Caco-2 (cell line): ENCODE measurements at regions not wholly inside any gene's neighbourhood (a gene's known extent, or its start where the extent isn't known, plus 50 kb on each side); places are given as distances from the start of the nearest gene placed in this dataset.

ENCODE experiments used
- BruUV-seq: library from RNA; stranded (reverse); fragments of 400-500 nt; replicated peaks from 2 replicates; lab custom pipeline; 2021; lab: Mats Ljungman, UMichigan
- CTCF ChIA-PET: fragments of 300-600 bp; sonication (Branson Sonifier 250); formaldehyde crosslinking; loops from one replicate; lab custom pipeline; 2022; ENCODE audit warnings: antibody characterized with exemption; lab: Charles Lee
- POLR2A ChIA-PET: fragments of 300-600 bp; sonication (Branson Sonifier 250); formaldehyde crosslinking; loops from one replicate; lab custom pipeline; 2022; ENCODE audit warnings: antibody characterized with exemption; lab: Charles Lee
- DNase-seq, 2 experiments: peaks; one replicate each; pipeline versions ENCODE4 v3.0.0 to v3.0.0-alpha.2; 2020 to 2022
- H3K27me3 ChIP-seq: replicated peaks from 2 replicates; pipeline ENCODE4 v1.6.0; 2011; ENCODE audit warnings: low read length; ENCODE audit not compliant: control insufficient read depth, insufficient read depth
- H3K36me3 ChIP-seq: 2 replicates; pipeline ENCODE4 v1.5.1; 2011; ENCODE audit warnings: low read length; ENCODE audit not compliant: control insufficient read depth, insufficient read depth
- H3K4me1 ChIP-seq: fragments of 250-450 bp; sonication (Bioruptor Pico); 2 replicates; pipeline ENCODE4 v1.5.1; 2020; ENCODE audit warnings: mild to moderate bottlenecking
- H3K4me3 ChIP-seq: 2 replicates; pipeline ENCODE4 v1.5.1; 2011; ENCODE audit warnings: low read depth, mild to moderate bottlenecking, control low read depth, low read length
- H3K9me3 ChIP-seq: fragments of 250-450 bp; sonication (Bioruptor Pico); 2 replicates; pipeline ENCODE4 v1.5.1; 2020; ENCODE audit warnings: mild to moderate bottlenecking, moderate library complexity
- H3K27ac Mint-ChIP-seq: one replicate; pipeline ENCODE4 v1.8.0; 2022; ENCODE audit warnings: mixed read lengths; ENCODE audit not compliant: unreplicated experiment
- H3K27me3 Mint-ChIP-seq: one replicate; pipeline ENCODE4 v1.8.0; 2022; ENCODE audit warnings: mixed read lengths; ENCODE audit not compliant: insufficient read depth, unreplicated experiment
- H3K36me3 Mint-ChIP-seq: one replicate; pipeline ENCODE4 v1.8.0; 2022; ENCODE audit warnings: mild to moderate bottlenecking, mixed read lengths; ENCODE audit not compliant: insufficient read depth, unreplicated experiment
- H3K4me1 Mint-ChIP-seq: one replicate; pipeline ENCODE4 v1.8.0; 2022; ENCODE audit warnings: low read depth, mixed read lengths; ENCODE audit not compliant: unreplicated experiment
- H3K4me3 Mint-ChIP-seq: one replicate; pipeline ENCODE4 v1.8.0; 2022; ENCODE audit warnings: mild to moderate bottlenecking, moderate library complexity, mixed read lengths; ENCODE audit not compliant: unreplicated experiment
- H3K9me3 Mint-ChIP-seq: one replicate; pipeline ENCODE4 v1.8.0; 2022; ENCODE audit warnings: mixed read lengths; ENCODE audit not compliant: unreplicated experiment
- intact Hi-C: fragments of 100-400 bp; cut with micrococcal nuclease; formaldehyde crosslinking; loops from one replicate; pipeline ENCODE4 v1.10.0; 2022; ENCODE audit not compliant: unreplicated experiment
- TF ChIP-seq, protein P1 (sequence below), 2 experiments: fragments of 200-600 bp in 1 of 2; IDR thresholded peaks; 1 replicate in 1 of 2; 2 replicates in 1 of 2; pipeline versions ENCODE4 v1.5.1 to v1.8.0; 2011 to 2022; ENCODE audit warnings: antibody characterized with exemption in 1 of 2, control low read depth in 1 of 2, inconsistent platforms in 1 of 2, low read depth in 1 of 2, low read length in 1 of 2, mild to moderate bottlenecking in 1 of 2, moderate library complexity in 1 of 2; ENCODE audit not compliant: insufficient read depth in 1 of 2, severe bottlenecking in 1 of 2, unreplicated experiment in 1 of 2

DNA sequence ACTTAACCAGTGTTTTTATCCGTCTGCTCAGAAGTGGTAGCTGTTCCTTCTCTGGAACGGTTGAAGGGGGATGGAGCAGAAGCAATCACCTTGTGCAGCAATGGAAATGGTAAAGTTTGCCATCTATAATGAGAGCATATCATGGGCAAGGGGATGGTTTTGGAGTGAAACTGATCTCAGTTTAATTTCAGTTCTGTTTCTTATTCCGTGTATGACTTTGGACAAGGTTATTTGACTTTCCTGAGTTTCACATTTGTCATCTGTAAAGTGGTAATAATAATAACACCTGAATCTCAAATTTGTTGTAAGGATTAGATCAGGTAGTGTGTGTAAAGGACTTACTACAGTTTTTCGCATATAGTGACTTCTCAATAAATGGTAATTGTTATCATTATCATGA is 106.1 kb downstream of the PCSK1 start:
- Histone ChIP-seq H3K36me3 (no peaks in the 10 kb centered on the region), H3K4me1 (peaks cover 17% of the 10 kb centered on the region), H3K9me3 (no peaks in the 10 kb centered on the region), H3K4me3 (no peak overlapping the region), H3K27me3 (no peaks in the 10 kb centered on the region)
- Mint-ChIP-seq H3K9me3 (peaks cover 13% of the 10 kb centered on the region), H3K4me1 (peaks cover 11% of the 10 kb centered on the region), H3K36me3 (no peaks in the 10 kb centered on the region), H3K27ac (no peak overlapping the region), H3K27me3 (no peaks in the 10 kb centered on the region), H3K4me3 (no peak overlapping the region)
- ChIA-PET POLR2A (no interaction called here), CTCF (interaction anchor here (0.6 kb wide), 1 partner anchor 487 kb away, joined by 4 read pairs; no protein-coding TSS in a partner anchor)
- DNase-seq = no peak
- intact Hi-C loops = no loop called here
- no TSS peak for BruUV-seq
- TF ChIP-seq, protein P1, sequence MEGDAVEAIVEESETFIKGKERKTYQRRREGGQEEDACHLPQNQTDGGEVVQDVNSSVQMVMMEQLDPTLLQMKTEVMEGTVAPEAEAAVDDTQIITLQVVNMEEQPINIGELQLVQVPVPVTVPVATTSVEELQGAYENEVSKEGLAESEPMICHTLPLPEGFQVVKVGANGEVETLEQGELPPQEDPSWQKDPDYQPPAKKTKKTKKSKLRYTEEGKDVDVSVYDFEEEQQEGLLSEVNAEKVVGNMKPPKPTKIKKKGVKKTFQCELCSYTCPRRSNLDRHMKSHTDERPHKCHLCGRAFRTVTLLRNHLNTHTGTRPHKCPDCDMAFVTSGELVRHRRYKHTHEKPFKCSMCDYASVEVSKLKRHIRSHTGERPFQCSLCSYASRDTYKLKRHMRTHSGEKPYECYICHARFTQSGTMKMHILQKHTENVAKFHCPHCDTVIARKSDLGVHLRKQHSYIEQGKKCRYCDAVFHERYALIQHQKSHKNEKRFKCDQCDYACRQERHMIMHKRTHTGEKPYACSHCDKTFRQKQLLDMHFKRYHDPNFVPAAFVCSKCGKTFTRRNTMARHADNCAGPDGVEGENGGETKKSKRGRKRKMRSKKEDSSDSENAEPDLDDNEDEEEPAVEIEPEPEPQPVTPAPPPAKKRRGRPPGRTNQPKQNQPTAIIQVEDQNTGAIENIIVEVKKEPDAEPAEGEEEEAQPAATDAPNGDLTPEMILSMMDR (IDR thresholded peaks at IDR 0.05; ENCODE audit: insufficient read depth in 1 of 2, low read depth in 1 of 2, low read length in 1 of 2, severe bottlenecking in 1 of 2, unreplicated experiment in 1 of 2) = no peak

DNA sequence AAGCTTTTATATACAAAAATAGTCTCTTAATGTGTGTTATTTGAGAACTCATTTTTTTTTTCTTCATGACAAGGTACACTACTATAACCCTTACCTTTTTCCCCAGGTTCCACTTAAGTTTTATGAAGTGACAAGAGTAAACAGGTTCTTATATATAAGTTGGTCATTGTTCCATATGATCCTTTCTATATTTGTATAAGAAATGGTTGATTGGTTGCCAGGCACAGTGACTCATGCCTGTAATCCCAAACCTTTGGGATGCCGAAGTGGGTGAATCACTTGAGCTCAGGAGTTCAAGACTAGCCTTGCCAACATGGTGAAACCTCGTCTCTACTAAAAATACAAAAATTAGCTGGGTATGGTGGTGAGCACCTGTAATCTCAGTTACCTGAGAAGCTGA is 108.3 kb downstream of the PCSK1 start:
- TF ChIP-seq, protein P1 (IDR thresholded peaks at IDR 0.05; ENCODE audit: insufficient read depth in 1 of 2, low read depth in 1 of 2, low read length in 1 of 2, severe bottlenecking in 1 of 2, unreplicated experiment in 1 of 2) = no peak
- CTCF ChIA-PET = no interaction called here
- no TSS peak for BruUV-seq
- no peaks in the 10 kb centered on the region for H3K4me1 ChIP-seq
- H3K36me3 ChIP-seq = no peaks in the 10 kb centered on the region
- Mint-ChIP-seq H3K4me1 (no peaks in the 10 kb centered on the region), H3K27me3 (no peaks in the 10 kb centered on the region), H3K9me3 (peaks cover 13% of the 10 kb centered on the region), H3K4me3 (no peak overlapping the region), H3K36me3 (no peaks in the 10 kb centered on the region), H3K27ac (no peak overlapping the region)
- intact Hi-C loops = no loop called here
- no peaks in the 10 kb centered on the region for H3K9me3 ChIP-seq
- H3K27me3 ChIP-seq = no peaks in the 10 kb centered on the region
- POLR2A ChIA-PET = no interaction called here
- no peak for DNase-seq
- H3K4me3 ChIP-seq = no peak overlapping the region

DNA sequence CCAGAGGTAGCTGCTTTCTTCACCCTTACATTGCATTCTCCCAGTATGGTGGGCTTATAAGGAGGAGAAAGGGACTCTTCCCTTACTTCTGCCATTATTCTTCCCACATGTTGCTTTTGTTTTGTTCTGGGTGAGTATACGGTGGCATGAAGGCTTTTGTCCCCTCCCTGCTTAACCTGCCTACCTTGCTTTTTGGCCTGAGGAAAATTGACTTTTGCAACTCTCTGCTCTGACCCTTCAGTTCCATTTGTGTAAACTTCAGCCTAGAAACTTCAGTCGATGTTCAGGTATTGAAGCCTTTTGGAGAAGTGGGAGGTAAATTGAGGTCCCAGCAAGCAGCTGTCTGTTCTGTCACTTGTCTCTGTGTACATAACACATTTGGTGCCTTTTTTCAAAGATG is 110.2 kb downstream of the PCSK1 start:
- Histone ChIP-seq H3K27me3 (no peaks in the 10 kb centered on the region), H3K4me3 (no peak overlapping the region), H3K9me3 (no peaks in the 10 kb centered on the region), H3K4me1 (no peaks in the 10 kb centered on the region), H3K36me3 (no peaks in the 10 kb centered on the region)
- Mint-ChIP-seq H3K9me3 (peaks cover 13% of the 10 kb centered on the region), H3K36me3 (no peaks in the 10 kb centered on the region), H3K27ac (no peak overlapping the region), H3K4me1 (no peaks in the 10 kb centered on the region), H3K4me3 (no peak overlapping the region), H3K27me3 (no peaks in the 10 kb centered on the region)
- DNase-seq = no peak
- ChIA-PET POLR2A (no interaction called here), CTCF (no interaction called here)
- intact Hi-C loops = no loop called here
- BruUV-seq = no TSS peak
- TF ChIP-seq, protein P1 (IDR thresholded peaks at IDR 0.05; ENCODE audit: insufficient read depth in 1 of 2, low read depth in 1 of 2, low read length in 1 of 2, severe bottlenecking in 1 of 2, unreplicated experiment in 1 of 2) = no peak
